ENCODE measurements at regions not wholly inside any gene's neighbourhood (a gene's known extent, or its start where the extent isn't known, plus 50 kb on each side); places are given as distances from the start of the nearest gene placed in this dataset.
"Not testable (repeated sequence)": the region's sequence is repeated elsewhere in the genome, so short reads cannot be mapped to it uniquely, and the experiment has no call there.

DNA sequence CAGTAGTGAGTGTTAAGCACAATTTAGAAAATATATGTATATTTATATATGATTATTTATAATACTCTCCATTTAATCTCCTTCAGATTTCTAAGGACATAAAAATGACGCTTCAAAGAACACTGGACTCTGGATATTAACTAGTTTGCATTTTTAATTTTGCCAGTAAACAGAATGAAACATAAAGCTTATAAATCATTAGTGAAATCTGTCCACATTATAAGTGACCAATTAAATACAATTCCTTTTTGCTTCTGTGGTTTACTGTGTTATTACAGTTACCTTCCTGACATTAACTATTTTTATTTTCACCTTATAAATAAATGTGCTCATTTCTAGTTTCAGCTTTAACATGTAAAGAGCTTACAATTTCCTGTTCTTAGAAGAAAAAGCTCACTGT, 1081.1 kb upstream of the EPHA6 start:
- no peak for DNase-seq (ENCODE audit: low read depth, low spot score)
- Histone ChIP-seq H3K9ac (ENCODE audit: control insufficient read depth, extremely low read depth, insufficient read depth, low read length) (no peak overlapping the region), H3K79me2 (ENCODE audit: control insufficient read depth, insufficient read depth, low read length) (no peaks in the 10 kb centered on the region), H2AFZ (ENCODE audit: control insufficient read depth, low read length) (no peak overlapping the region), H4K20me1 (ENCODE audit: control insufficient read depth, extremely low read depth, insufficient read depth, low read length) (no peaks in the 10 kb centered on the region), H3K36me3 (ENCODE audit: control insufficient read depth in 2 of 2, extremely low read depth in 1 of 2, insufficient read depth in 2 of 2, low read length in 2 of 2) (no peaks in the 10 kb centered on the region), H3K27me3 (ENCODE audit: control insufficient read depth, extremely low read depth, insufficient read depth, low read length) (no peaks in the 10 kb centered on the region), H3K4me1 (ENCODE audit: control insufficient read depth, extremely low read depth, insufficient read depth, low read length) (no peaks in the 10 kb centered on the region), H3K9me3 (ENCODE audit: control insufficient read depth, low read depth, low read length) (no peaks in the 10 kb centered on the region), H3K27ac (ENCODE audit: control insufficient read depth, insufficient read depth, low read length) (no peak overlapping the region), H3K4me2 (ENCODE audit: control insufficient read depth, extremely low read depth, insufficient read depth, low read depth, low read length) (no peak overlapping the region), H3K9me1 (ENCODE audit: control insufficient read depth, extremely low read depth, insufficient read depth, low read length) (no peaks in the 10 kb centered on the region), H3K4me3 (ENCODE audit: control insufficient read depth in 2 of 3, extremely low read depth in 1 of 3, insufficient read depth in 2 of 3, low read depth in 1 of 3, low read length in 3 of 3) (no peak overlapping the region)
- no peak for TF ChIP-seq EZH2 (IDR thresholded peaks at IDR 0.05; ENCODE audit: low read length)
- TF ChIP-seq, protein P1, sequence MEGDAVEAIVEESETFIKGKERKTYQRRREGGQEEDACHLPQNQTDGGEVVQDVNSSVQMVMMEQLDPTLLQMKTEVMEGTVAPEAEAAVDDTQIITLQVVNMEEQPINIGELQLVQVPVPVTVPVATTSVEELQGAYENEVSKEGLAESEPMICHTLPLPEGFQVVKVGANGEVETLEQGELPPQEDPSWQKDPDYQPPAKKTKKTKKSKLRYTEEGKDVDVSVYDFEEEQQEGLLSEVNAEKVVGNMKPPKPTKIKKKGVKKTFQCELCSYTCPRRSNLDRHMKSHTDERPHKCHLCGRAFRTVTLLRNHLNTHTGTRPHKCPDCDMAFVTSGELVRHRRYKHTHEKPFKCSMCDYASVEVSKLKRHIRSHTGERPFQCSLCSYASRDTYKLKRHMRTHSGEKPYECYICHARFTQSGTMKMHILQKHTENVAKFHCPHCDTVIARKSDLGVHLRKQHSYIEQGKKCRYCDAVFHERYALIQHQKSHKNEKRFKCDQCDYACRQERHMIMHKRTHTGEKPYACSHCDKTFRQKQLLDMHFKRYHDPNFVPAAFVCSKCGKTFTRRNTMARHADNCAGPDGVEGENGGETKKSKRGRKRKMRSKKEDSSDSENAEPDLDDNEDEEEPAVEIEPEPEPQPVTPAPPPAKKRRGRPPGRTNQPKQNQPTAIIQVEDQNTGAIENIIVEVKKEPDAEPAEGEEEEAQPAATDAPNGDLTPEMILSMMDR (optimal IDR thresholded peaks at IDR 0.05 in 1 of 3, IDR thresholded peaks at IDR 0.05 in 1 of 3, conservative IDR thresholded peaks at IDR 0.05 in 1 of 3; ENCODE audit: extremely low read depth in 1 of 3, insufficient read depth in 2 of 3, low read length in 3 of 3): no peak
- no peak for FAIRE-seq
- dilution Hi-C loops (cut with MboI; ENCODE audit: extremely low pct_ligation_motif_present, low sequenced_read_pairs): no loop called here

DNA sequence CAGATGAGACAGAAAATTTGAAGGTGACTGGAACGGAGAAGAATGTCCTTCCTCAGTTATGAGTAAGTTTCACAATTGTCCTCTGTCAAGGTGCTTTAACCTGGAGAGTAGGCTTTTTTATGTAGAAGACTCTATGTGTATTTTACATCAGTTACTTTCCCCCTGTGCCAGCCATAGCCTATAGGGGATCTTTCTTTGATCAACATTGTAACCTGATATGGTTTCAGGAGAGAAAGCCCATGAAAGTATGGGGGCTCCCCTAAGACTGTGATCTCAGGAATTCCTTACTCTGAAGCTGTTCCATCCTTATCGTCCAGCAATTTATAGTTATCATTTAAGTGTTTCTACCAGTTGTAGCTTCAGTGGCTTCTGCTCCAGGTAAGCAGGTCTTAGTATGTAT, 1076.3 kb upstream of the EPHA6 start:
- Histone ChIP-seq H3K9ac (ENCODE audit: control insufficient read depth, extremely low read depth, insufficient read depth, low read length) (no peak overlapping the region), H3K9me3 (ENCODE audit: control insufficient read depth, low read depth, low read length) (no peaks in the 10 kb centered on the region), H3K79me2 (ENCODE audit: control insufficient read depth, insufficient read depth, low read length) (no peaks in the 10 kb centered on the region), H3K36me3 (ENCODE audit: control insufficient read depth in 2 of 2, extremely low read depth in 1 of 2, insufficient read depth in 2 of 2, low read length in 2 of 2) (no peaks in the 10 kb centered on the region), H3K4me3 (ENCODE audit: control insufficient read depth in 2 of 3, extremely low read depth in 1 of 3, insufficient read depth in 2 of 3, low read depth in 1 of 3, low read length in 3 of 3) (no peak overlapping the region), H4K20me1 (ENCODE audit: control insufficient read depth, extremely low read depth, insufficient read depth, low read length) (no peaks in the 10 kb centered on the region), H3K4me2 (ENCODE audit: control insufficient read depth, extremely low read depth, insufficient read depth, low read depth, low read length) (no peak overlapping the region), H3K4me1 (ENCODE audit: control insufficient read depth, extremely low read depth, insufficient read depth, low read length) (no peaks in the 10 kb centered on the region), H3K27ac (ENCODE audit: control insufficient read depth, insufficient read depth, low read length) (no peak overlapping the region), H3K27me3 (ENCODE audit: control insufficient read depth, extremely low read depth, insufficient read depth, low read length) (no peaks in the 10 kb centered on the region), H3K9me1 (ENCODE audit: control insufficient read depth, extremely low read depth, insufficient read depth, low read length) (no peaks in the 10 kb centered on the region), H2AFZ (ENCODE audit: control insufficient read depth, low read length) (no peak overlapping the region)
- no peak for TF ChIP-seq EZH2 (IDR thresholded peaks at IDR 0.05; ENCODE audit: low read length)
- TF ChIP-seq, protein P1 (optimal IDR thresholded peaks at IDR 0.05 in 1 of 3, IDR thresholded peaks at IDR 0.05 in 1 of 3, conservative IDR thresholded peaks at IDR 0.05 in 1 of 3; ENCODE audit: extremely low read depth in 1 of 3, insufficient read depth in 2 of 3, low read length in 3 of 3): no peak
- FAIRE-seq (no peak), DNase-seq (ENCODE audit: low read depth, low spot score) (no peak)
- dilution Hi-C loops (cut with MboI; ENCODE audit: extremely low pct_ligation_motif_present, low sequenced_read_pairs): no loop called here

DNA sequence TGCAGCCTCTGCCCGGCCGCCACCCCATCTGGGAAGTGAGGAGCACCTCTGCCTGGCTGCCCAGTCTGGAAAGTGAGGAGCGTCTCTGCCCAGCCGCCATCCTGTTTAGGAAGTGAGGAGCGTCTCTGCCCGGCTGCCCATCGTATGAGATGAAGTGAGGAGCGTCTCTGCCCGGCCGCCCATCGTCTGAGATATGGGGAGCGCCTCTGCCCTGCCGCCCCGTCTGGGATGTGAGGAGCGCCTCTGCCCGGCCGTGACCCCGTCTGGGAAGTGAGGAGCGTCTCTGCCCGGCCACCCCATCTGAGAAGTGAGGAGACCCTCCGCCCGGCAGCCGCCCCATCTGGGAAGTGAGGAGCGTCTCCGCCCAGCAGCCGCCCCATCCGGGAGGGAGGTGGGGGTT, 1069.5 kb upstream of the EPHA6 start:
- H3K27ac ChIP-seq (ENCODE audit: control insufficient read depth, insufficient read depth, low read length); H3K79me2 ChIP-seq (ENCODE audit: control insufficient read depth, insufficient read depth, low read length); DNase-seq (ENCODE audit: low read depth, low spot score); H3K4me2 ChIP-seq (ENCODE audit: control insufficient read depth, extremely low read depth, insufficient read depth, low read depth, low read length); dilution Hi-C loops (cut with MboI; ENCODE audit: extremely low pct_ligation_motif_present, low sequenced_read_pairs); FAIRE-seq; H3K9ac ChIP-seq (ENCODE audit: control insufficient read depth, extremely low read depth, insufficient read depth, low read length); H3K9me1 ChIP-seq (ENCODE audit: control insufficient read depth, extremely low read depth, insufficient read depth, low read length); H3K36me3 ChIP-seq (ENCODE audit: control insufficient read depth in 2 of 2, extremely low read depth in 1 of 2, insufficient read depth in 2 of 2, low read length in 2 of 2); H4K20me1 ChIP-seq (ENCODE audit: control insufficient read depth, extremely low read depth, insufficient read depth, low read length); H3K27me3 ChIP-seq (ENCODE audit: control insufficient read depth, extremely low read depth, insufficient read depth, low read length); H3K4me1 ChIP-seq (ENCODE audit: control insufficient read depth, extremely low read depth, insufficient read depth, low read length); H3K9me3 ChIP-seq (ENCODE audit: control insufficient read depth, low read depth, low read length); H2AFZ ChIP-seq (ENCODE audit: control insufficient read depth, low read length); H3K4me3 ChIP-seq (ENCODE audit: control insufficient read depth in 2 of 3, extremely low read depth in 1 of 3, insufficient read depth in 2 of 3, low read depth in 1 of 3, low read length in 3 of 3): not testable (repeated sequence)

Measured in keratinocyte (primary cell).